ENCODE measurements at regions not wholly inside any gene's neighbourhood (a gene's known extent, or its start where the extent isn't known, plus 50 kb on each side); places are given as distances from the start of the nearest gene placed in this dataset.
"Not testable (repeated sequence)": the region's sequence is repeated elsewhere in the genome, so short reads cannot be mapped to it uniquely, and the experiment has no call there.

- H3K4me1 Mint-ChIP-seq: peaks cover 31% of the 10 kb centered on the region
- no peak for DNase-seq (ENCODE audit: low spot score in 2 of 2, unreplicated experiment in 2 of 2)
- H3K4me3 Mint-ChIP-seq: no peak overlapping the region
- H3K27me3 Mint-ChIP-seq (ENCODE audit: low read depth): no peaks in the 10 kb centered on the region
- TF ChIP-seq, protein P1, sequence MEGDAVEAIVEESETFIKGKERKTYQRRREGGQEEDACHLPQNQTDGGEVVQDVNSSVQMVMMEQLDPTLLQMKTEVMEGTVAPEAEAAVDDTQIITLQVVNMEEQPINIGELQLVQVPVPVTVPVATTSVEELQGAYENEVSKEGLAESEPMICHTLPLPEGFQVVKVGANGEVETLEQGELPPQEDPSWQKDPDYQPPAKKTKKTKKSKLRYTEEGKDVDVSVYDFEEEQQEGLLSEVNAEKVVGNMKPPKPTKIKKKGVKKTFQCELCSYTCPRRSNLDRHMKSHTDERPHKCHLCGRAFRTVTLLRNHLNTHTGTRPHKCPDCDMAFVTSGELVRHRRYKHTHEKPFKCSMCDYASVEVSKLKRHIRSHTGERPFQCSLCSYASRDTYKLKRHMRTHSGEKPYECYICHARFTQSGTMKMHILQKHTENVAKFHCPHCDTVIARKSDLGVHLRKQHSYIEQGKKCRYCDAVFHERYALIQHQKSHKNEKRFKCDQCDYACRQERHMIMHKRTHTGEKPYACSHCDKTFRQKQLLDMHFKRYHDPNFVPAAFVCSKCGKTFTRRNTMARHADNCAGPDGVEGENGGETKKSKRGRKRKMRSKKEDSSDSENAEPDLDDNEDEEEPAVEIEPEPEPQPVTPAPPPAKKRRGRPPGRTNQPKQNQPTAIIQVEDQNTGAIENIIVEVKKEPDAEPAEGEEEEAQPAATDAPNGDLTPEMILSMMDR (IDR thresholded peaks at IDR 0.05; ENCODE audit: unreplicated experiment): no peak
- peaks cover 2% of the 10 kb centered on the region for H3K9me3 Mint-ChIP-seq
- H3K36me3 Mint-ChIP-seq: peaks cover under 1% of the 10 kb centered on the region
- H3K27ac Mint-ChIP-seq: peak overlapping the region; percentile 90
Observed at GRCh38 chr21:34280959-34281358, 82.8 kb upstream of the KCNE2 start.

- Mint-ChIP-seq H3K4me1 (peaks cover 31% of the 10 kb centered on the region), H3K4me3 (no peak overlapping the region), H3K27me3 (ENCODE audit: low read depth) (no peaks in the 10 kb centered on the region), H3K36me3 (peaks cover 10% of the 10 kb centered on the region), H3K27ac (no peak overlapping the region), H3K9me3 (peaks cover 13% of the 10 kb centered on the region)
- TF ChIP-seq, protein P1 (IDR thresholded peaks at IDR 0.05; ENCODE audit: unreplicated experiment): no peak
- DNase-seq (ENCODE audit: low spot score in 2 of 2, unreplicated experiment in 2 of 2): no peak
Observed at GRCh38 chr21:34282223-34282622, 81.6 kb upstream of the KCNE2 start.

DNA sequence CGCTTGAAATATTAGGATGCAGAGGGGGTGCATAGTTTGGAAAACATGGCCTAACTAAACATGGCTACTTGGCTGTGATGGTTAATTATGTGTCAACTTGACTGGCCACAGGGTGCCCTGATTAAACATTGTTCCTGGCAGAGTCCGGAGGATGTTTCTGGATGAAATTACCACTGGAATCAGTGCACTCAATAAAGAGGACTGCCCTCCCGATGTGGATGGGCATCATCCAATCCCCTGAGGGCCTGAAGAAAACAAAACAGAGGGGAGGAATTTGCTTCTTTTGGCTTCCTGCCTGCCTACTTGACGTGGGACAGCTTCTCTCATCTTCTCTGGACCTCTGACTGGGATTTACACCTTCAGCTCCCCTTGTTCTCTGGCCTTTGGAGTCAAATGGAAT is 79.1 kb upstream of the KCNE2 start:
- H3K4me3 Mint-ChIP-seq: no peak overlapping the region
- H3K4me1 Mint-ChIP-seq: peaks cover 19% of the 10 kb centered on the region
- H3K36me3 Mint-ChIP-seq: peaks cover 20% of the 10 kb centered on the region
- no peaks in the 10 kb centered on the region for H3K27me3 Mint-ChIP-seq (ENCODE audit: low read depth)
- no peak for DNase-seq (ENCODE audit: low spot score in 2 of 2, unreplicated experiment in 2 of 2)
- peaks cover 30% of the 10 kb centered on the region for H3K9me3 Mint-ChIP-seq
- no peak overlapping the region for H3K27ac Mint-ChIP-seq
- TF ChIP-seq, protein P1 (IDR thresholded peaks at IDR 0.05; ENCODE audit: unreplicated experiment): no peak

- H3K4me3 Mint-ChIP-seq; H3K27ac Mint-ChIP-seq; DNase-seq (ENCODE audit: low spot score in 2 of 2, unreplicated experiment in 2 of 2); H3K27me3 Mint-ChIP-seq (ENCODE audit: low read depth); H3K4me1 Mint-ChIP-seq: not testable (repeated sequence)
- H3K36me3 Mint-ChIP-seq: peaks cover 20% of the 10 kb centered on the region
- H3K9me3 Mint-ChIP-seq: peaks cover 30% of the 10 kb centered on the region
Observed at GRCh38 chr21:34288042-34288441, 75.8 kb upstream of the KCNE2 start.

GRCh38 chr21:34289856-34290255 is 74.0 kb upstream of the KCNE2 start:
- no peak overlapping the region for H3K27ac Mint-ChIP-seq
- DNase-seq (ENCODE audit: low spot score in 2 of 2, unreplicated experiment in 2 of 2): no peak
- H3K36me3 Mint-ChIP-seq: peaks cover 20% of the 10 kb centered on the region
- H3K4me3 Mint-ChIP-seq: no peak overlapping the region
- TF ChIP-seq, protein P1 (IDR thresholded peaks at IDR 0.05; ENCODE audit: unreplicated experiment): no peak
- H3K4me1 Mint-ChIP-seq: no peaks in the 10 kb centered on the region
- peaks cover 30% of the 10 kb centered on the region for H3K9me3 Mint-ChIP-seq
- H3K27me3 Mint-ChIP-seq (ENCODE audit: low read depth): no peaks in the 10 kb centered on the region

DNA sequence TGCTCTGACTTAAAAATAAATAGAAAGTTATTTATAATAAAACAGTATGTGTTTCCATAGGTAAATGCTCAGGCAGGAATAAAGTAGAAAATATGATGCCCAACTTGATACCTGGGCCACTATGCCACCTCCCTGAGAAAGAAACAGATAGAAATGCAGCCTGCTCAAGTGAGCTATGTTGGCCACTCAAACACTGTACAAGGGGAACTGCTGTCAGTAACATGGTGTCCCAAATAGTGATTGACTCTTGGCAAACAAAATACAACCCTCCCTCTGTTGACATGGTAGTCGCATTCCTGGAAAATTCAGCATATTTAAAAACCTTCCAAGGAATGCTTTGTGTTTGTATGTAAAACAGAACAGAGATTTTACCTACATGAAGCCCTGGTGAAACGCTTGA is 66.9 kb upstream of the KCNE2 start:
- H3K36me3 Mint-ChIP-seq: peaks cover 5% of the 10 kb centered on the region
- H3K4me1 Mint-ChIP-seq: no peaks in the 10 kb centered on the region
- DNase-seq (ENCODE audit: low spot score in 2 of 2, unreplicated experiment in 2 of 2): no peak
- no peak overlapping the region for H3K27ac Mint-ChIP-seq
- no peaks in the 10 kb centered on the region for H3K27me3 Mint-ChIP-seq (ENCODE audit: low read depth)
- TF ChIP-seq, protein P1 (IDR thresholded peaks at IDR 0.05; ENCODE audit: unreplicated experiment): no peak
- H3K4me3 Mint-ChIP-seq: no peak overlapping the region
- H3K9me3 Mint-ChIP-seq: peaks cover 11% of the 10 kb centered on the region

Data from mesothelial cell of epicardium (in vitro differentiated cells).